ENCODE measurements at regions not wholly inside any gene's neighbourhood (a gene's known extent, or its start where the extent isn't known, plus 50 kb on each side); places are given as distances from the start of the nearest gene placed in this dataset.

- no peak for TF ChIP-seq CTCF (IDR thresholded peaks at IDR 0.05)
- no peak for TF ChIP-seq POLR2A (IDR thresholded peaks at IDR 0.05)
These were observed 505.4 kb upstream of the CLINT1 start for GRCh38 chr5:158364367-158364766.
